ENCODE measurements at regions not wholly inside any gene's neighbourhood (a gene's known extent, or its start where the extent isn't known, plus 50 kb on each side); places are given as distances from the start of the nearest gene placed in this dataset.

GRCh38 chr10:129161150-129161549 is 305.9 kb upstream of the MGMT start:
- TF ChIP-seq REST (IDR thresholded peaks at IDR 0.05; ENCODE audit: insufficient read depth in 1 of 2, low read depth in 2 of 2, low read length in 2 of 2): no peak
- TF ChIP-seq POLR2AphosphoS5 (IDR thresholded peaks at IDR 0.05; ENCODE audit: low read depth, low read length): no peak
- TF ChIP-seq SIN3A (IDR thresholded peaks at IDR 0.05; ENCODE audit: borderline replicate concordance, insufficient read depth, low read length): no peak
- no peak for TF ChIP-seq TAF1 (IDR thresholded peaks at IDR 0.05; ENCODE audit: borderline replicate concordance, insufficient read depth, low read length)

Data from PFSK-1 (cell line).